ENCODE measurements at regions not wholly inside any gene's neighbourhood (a gene's known extent, or its start where the extent isn't known, plus 50 kb on each side); places are given as distances from the start of the nearest gene placed in this dataset.

DNA sequence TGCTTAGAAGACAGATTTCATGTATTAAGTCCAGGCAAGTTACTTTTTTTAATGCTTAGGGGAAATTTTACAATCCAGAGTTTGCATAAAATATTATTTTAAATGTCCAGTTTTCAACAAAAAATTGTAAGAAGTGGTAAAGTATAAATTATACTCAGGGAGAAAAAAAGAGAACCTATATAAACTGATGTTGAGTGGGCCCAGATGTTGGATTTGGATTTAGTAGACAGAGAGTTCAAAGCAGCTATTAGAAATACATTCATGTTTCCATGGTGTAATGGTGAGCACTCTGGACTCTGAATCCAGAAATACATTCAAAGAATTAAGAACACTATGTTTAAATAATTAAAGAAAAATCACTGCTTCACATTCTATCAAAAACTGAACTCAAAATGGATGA is 349.9 kb upstream of the ZNF507 start:
- Histone ChIP-seq H3K4me3 (no peak overlapping the region), H3K36me3 (no peaks in the 10 kb centered on the region), H3K9me3 (no peaks in the 10 kb centered on the region), H3K4me1 (no peaks in the 10 kb centered on the region), H3K27ac (no peak overlapping the region), H3K27me3 (no peaks in the 10 kb centered on the region)
- ATAC-seq = no peak
- no peak for TF ChIP-seq POLR2A (IDR thresholded peaks at IDR 0.05)
- TF ChIP-seq, protein P1, sequence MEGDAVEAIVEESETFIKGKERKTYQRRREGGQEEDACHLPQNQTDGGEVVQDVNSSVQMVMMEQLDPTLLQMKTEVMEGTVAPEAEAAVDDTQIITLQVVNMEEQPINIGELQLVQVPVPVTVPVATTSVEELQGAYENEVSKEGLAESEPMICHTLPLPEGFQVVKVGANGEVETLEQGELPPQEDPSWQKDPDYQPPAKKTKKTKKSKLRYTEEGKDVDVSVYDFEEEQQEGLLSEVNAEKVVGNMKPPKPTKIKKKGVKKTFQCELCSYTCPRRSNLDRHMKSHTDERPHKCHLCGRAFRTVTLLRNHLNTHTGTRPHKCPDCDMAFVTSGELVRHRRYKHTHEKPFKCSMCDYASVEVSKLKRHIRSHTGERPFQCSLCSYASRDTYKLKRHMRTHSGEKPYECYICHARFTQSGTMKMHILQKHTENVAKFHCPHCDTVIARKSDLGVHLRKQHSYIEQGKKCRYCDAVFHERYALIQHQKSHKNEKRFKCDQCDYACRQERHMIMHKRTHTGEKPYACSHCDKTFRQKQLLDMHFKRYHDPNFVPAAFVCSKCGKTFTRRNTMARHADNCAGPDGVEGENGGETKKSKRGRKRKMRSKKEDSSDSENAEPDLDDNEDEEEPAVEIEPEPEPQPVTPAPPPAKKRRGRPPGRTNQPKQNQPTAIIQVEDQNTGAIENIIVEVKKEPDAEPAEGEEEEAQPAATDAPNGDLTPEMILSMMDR (IDR thresholded peaks at IDR 0.05) = no peak

GRCh38 chr19:32010071-32010470 is 335.3 kb upstream of the ZNF507 start:
- Histone ChIP-seq H3K27ac (no peak overlapping the region), H3K9me3 (no peaks in the 10 kb centered on the region), H3K4me3 (no peak overlapping the region), H3K4me1 (no peaks in the 10 kb centered on the region), H3K27me3 (no peaks in the 10 kb centered on the region), H3K36me3 (no peaks in the 10 kb centered on the region)
- ATAC-seq = no peak
- WGBS, 2 donors (ENCODE audit: low coverage in 1 of 2) = 85 to 92% methylated on average over 11 to 12 of the region's 12 CpGs
- TF ChIP-seq, protein P1 (IDR thresholded peaks at IDR 0.05) = no peak
- TF ChIP-seq EP300 (IDR thresholded peaks at IDR 0.05) = no peak
- no peak for TF ChIP-seq POLR2AphosphoS5 (IDR thresholded peaks at IDR 0.05)
- no peak for TF ChIP-seq POLR2A (IDR thresholded peaks at IDR 0.05)

GRCh38 chr19:32012206-32012605 is 333.2 kb upstream of the ZNF507 start:
- TF ChIP-seq POLR2A (IDR thresholded peaks at IDR 0.05) (no peak), POLR2AphosphoS5 (IDR thresholded peaks at IDR 0.05) (no peak), EP300 (IDR thresholded peaks at IDR 0.05) (no peak)
- TF ChIP-seq, protein P1 (IDR thresholded peaks at IDR 0.05) = no peak
- WGBS, 2 donors (ENCODE audit: low coverage in 1 of 2) = 94 to 95% methylated on average over 4 to 5 of the region's 6 CpGs
- no peak overlapping the region for H3K27ac ChIP-seq
- H3K9me3 ChIP-seq = no peaks in the 10 kb centered on the region
- no peaks in the 10 kb centered on the region for H3K4me1 ChIP-seq
- no peaks in the 10 kb centered on the region for H3K36me3 ChIP-seq
- H3K27me3 ChIP-seq = no peaks in the 10 kb centered on the region
- ATAC-seq = no peak
- H3K4me3 ChIP-seq = no peak overlapping the region

- Histone ChIP-seq H3K27me3 (no peaks in the 10 kb centered on the region), H3K36me3 (no peaks in the 10 kb centered on the region), H3K9me3 (no peaks in the 10 kb centered on the region), H3K4me1 (no peaks in the 10 kb centered on the region), H3K4me3 (no peak overlapping the region), H3K27ac (no peak overlapping the region)
- ATAC-seq = no peak
- TF ChIP-seq EP300 (IDR thresholded peaks at IDR 0.05) (no peak), POLR2A (IDR thresholded peaks at IDR 0.05) (no peak), POLR2AphosphoS5 (IDR thresholded peaks at IDR 0.05) (no peak)
- TF ChIP-seq, protein P1 (IDR thresholded peaks at IDR 0.05) = no peak
- WGBS, 2 donors (ENCODE audit: low coverage in 1 of 2) = 51 to 65% methylated on average over 3 to 5 of the region's 6 CpGs
These were observed 332.4 kb upstream of the ZNF507 start for GRCh38 chr19:32012886-32013631.

GRCh38 chr19:32017176-32017953 is 328.0 kb upstream of the ZNF507 start:
- no peak for ATAC-seq
- H3K4me1 ChIP-seq = no peaks in the 10 kb centered on the region

More at GRCh38 chr19:32017176-32017953, 328.0 kb upstream of the ZNF507 start:
- 43 to 45% methylated on average over 8 to 9 of the region's 9 CpGs for WGBS, 2 donors (ENCODE audit: low coverage in 1 of 2)
- H3K27me3 ChIP-seq = no peaks in the 10 kb centered on the region
- H3K4me3 ChIP-seq = no peak overlapping the region
- H3K27ac ChIP-seq = no peak overlapping the region
- H3K36me3 ChIP-seq = no peaks in the 10 kb centered on the region
- TF ChIP-seq POLR2A (IDR thresholded peaks at IDR 0.05) = no peak
- no peak for TF ChIP-seq POLR2AphosphoS5 (IDR thresholded peaks at IDR 0.05)
- TF ChIP-seq EP300 (IDR thresholded peaks at IDR 0.05) = no peak
- TF ChIP-seq, protein P1 (IDR thresholded peaks at IDR 0.05) = no peak
- no peaks in the 10 kb centered on the region for H3K9me3 ChIP-seq

All from gastroesophageal sphincter (tissue), 4 donors.